Adrenal gland (tissue), 9 donors: ENCODE measurements at regions not wholly inside any gene's neighbourhood (a gene's known extent, or its start where the extent isn't known, plus 50 kb on each side); places are given as distances from the start of the nearest gene placed in this dataset.
"Not testable (repeated sequence)": the region's sequence is repeated elsewhere in the genome, so short reads cannot be mapped to it uniquely, and the experiment has no call there.

ENCODE experiments used
- DNase-seq, 7 donors: peaks; one replicate each; pipeline ENCODE4 v3.0.0-alpha.2; 2019 to 2020
- H3K27ac ChIP-seq, 5 donors: fragments of 200-600 bp; sonication (generic) in 4 of 5; 1 replicate in 3 of 5; 2 replicates in 2 of 5; pipeline versions ENCODE4 v1.5.1 to v1.8.0; 2016 to 2020; ENCODE audit warnings: mild to moderate bottlenecking in 1 of 5
- H3K27me3 ChIP-seq: fragments of 200-600 bp; 2 replicates; pipeline ENCODE4 v1.8.0; 2021
- H3K36me3 ChIP-seq, 2 donors: fragments of 200-600 bp; replicated peaks in 1 of 2; 1 replicate in 1 of 2; 2 replicates in 1 of 2; pipeline versions ENCODE4 v1.5.1 to v1.8.0; 2018 to 2022
- H3K4me1 ChIP-seq, 2 donors: fragments of 200-600 bp; replicated peaks in 1 of 2; 1 replicate in 1 of 2; 2 replicates in 1 of 2; pipeline versions ENCODE4 v1.5.1 to v1.8.0; 2018 to 2021
- H3K4me3 ChIP-seq, 4 donors: fragments of 200-600 bp; sonication (generic) in 3 of 4; one replicate each; pipeline ENCODE4 v1.5.1; 2016 to 2018
- H3K9me3 ChIP-seq, 3 donors: fragments of 200-600 bp; sonication (generic) in 1 of 3; replicated peaks in 1 of 3; 1 replicate in 2 of 3; 2 replicates in 1 of 3; pipeline versions ENCODE4 v1.5.1 to v1.8.0; 2016 to 2021
- CTCF ChIP-seq, 6 experiments: fragments of 450-650 bp in 4 of 6; fragments of 200-600 bp in 2 of 6; sonication (generic) in 1 of 6; IDR thresholded peaks; 1 replicate in 5 of 6; 2 replicates in 1 of 6; pipeline versions ENCODE4 v1.5.1 to v1.8.0; 2016 to 2021; ENCODE audit warnings: antibody characterized with exemption in 6 of 6, mild to moderate bottlenecking in 2 of 6, moderate library complexity in 1 of 6
- POLR2A ChIP-seq, 2 donors: fragments of 450-650 bp; IDR thresholded peaks; one replicate each; pipeline ENCODE4 v1.6.1; 2017; ENCODE audit warnings: antibody characterized with exemption in 2 of 2, mild to moderate bottlenecking in 2 of 2, moderate library complexity in 1 of 2
- WGBS, 4 donors: extraction: QIAGEN DNeasy Blood & Tissue Kit in 2 of 4; methylation state at CpG; one replicate each; pipeline versions ENCODE4 v1.1.5 to v1.1.7; 2013 to 2017; 5-methylcytosine and 5-hydroxymethylcytosine counted together
- intact Hi-C, 2 donors: fragments of 100-400 bp; cut with DNase I; formaldehyde crosslinking; loops; one replicate each; pipeline versions ENCODE4 v1.14.1 to v1.15.0; 2022 to 2023
- donor health status: healthy with polysubstance abuse.
- donor health status: Bipolar disorder and iron deficiency.
- donor health status: DM: yes; HTN: yes; CAD: no.
- donor health status: DM: no; HTN: no; CAD: no.
- donor health status: DM: no; HTN: no; CAD: no.

GRCh38 chr3:69683082-69683806 lies 56.0 kb upstream of the MITF start:
- H3K27ac ChIP-seq = no peak overlapping the region
- H3K4me3 ChIP-seq = no peak overlapping the region
- DNase-seq = no peak
- no peaks in the 10 kb centered on the region for H3K4me1 ChIP-seq
- 51 to 59% (median 55%) methylated on average over 4 of the region's 4 CpGs for WGBS, 4 donors
- TF ChIP-seq CTCF (IDR thresholded peaks at IDR 0.05) (no peak), POLR2A (IDR thresholded peaks at IDR 0.05) (no peak)
- H3K9me3 ChIP-seq = no peaks in the 10 kb centered on the region
- peaks cover 8% of the 10 kb centered on the region for H3K27me3 ChIP-seq
- intact Hi-C loops = loop anchor here in 1 of 2 donors (10.0 kb wide), 1 partner anchor 172 kb away; no protein-coding TSS in a partner anchor
- H3K36me3 ChIP-seq = no peaks in the 10 kb centered on the region

- not testable (repeated sequence) for H3K27ac ChIP-seq, DNase-seq
- intact Hi-C loops = loop anchor here in 1 of 2 donors (10.0 kb wide), 1 partner anchor 513 kb away; no protein-coding TSS in a partner anchor
Measured at GRCh38 chr3:69677456-69677855, 61.8 kb upstream of the MITF start.

GRCh38 chr3:69675786-69676530 lies 63.3 kb upstream of the MITF start:
- no peaks in the 10 kb centered on the region for H3K4me1 ChIP-seq
- peaks cover 8% of the 10 kb centered on the region for H3K27me3 ChIP-seq
- no peaks in the 10 kb centered on the region for H3K36me3 ChIP-seq
- intact Hi-C loops = loop anchor here in 1 of 2 donors (10.0 kb wide), 1 partner anchor 511 kb away; no protein-coding TSS in a partner anchor
- DNase-seq = no peak
- H3K27ac ChIP-seq = no peak overlapping the region
- H3K9me3 ChIP-seq = no peaks in the 10 kb centered on the region
- WGBS, 4 donors = 69 to 74% (median 72%) methylated on average over 6 of the region's 6 CpGs
- H3K4me3 ChIP-seq = no peak overlapping the region
- no peak for TF ChIP-seq CTCF (IDR thresholded peaks at IDR 0.05)
- TF ChIP-seq POLR2A (IDR thresholded peaks at IDR 0.05) = no peak

More at GRCh38 chr3:69677456-69677855, 61.8 kb upstream of the MITF start:
- H3K27me3 ChIP-seq, H3K4me1 ChIP-seq, H3K36me3 ChIP-seq, H3K9me3 ChIP-seq, H3K4me3 ChIP-seq: not testable (repeated sequence)
- 90 to 95% (median 95%) methylated on average over 2 to 30 of the region's 30 CpGs for WGBS, 4 donors

GRCh38 chr3:69674752-69675151 lies 64.5 kb upstream of the MITF start:
- 85 to 94% (median 87%) methylated on average over 3 of the region's 3 CpGs for WGBS, 4 donors
- no peaks in the 10 kb centered on the region for H3K9me3 ChIP-seq
- H3K27me3 ChIP-seq = peaks cover 2% of the 10 kb centered on the region
- TF ChIP-seq CTCF (IDR thresholded peaks at IDR 0.05) (no peak), POLR2A (IDR thresholded peaks at IDR 0.05) (no peak)
- DNase-seq = no peak
- H3K27ac ChIP-seq = no peak overlapping the region
- H3K36me3 ChIP-seq = no peaks in the 10 kb centered on the region
- no peaks in the 10 kb centered on the region for H3K4me1 ChIP-seq
- intact Hi-C loops = loop anchor here (5.0 to 10.0 kb wide), 2 partner anchors 510 to 517 kb away; no protein-coding TSS in a partner anchor
- H3K4me3 ChIP-seq = no peak overlapping the region
